Jurkat, Clone E6-1 (cell line): ENCODE measurements at regions not wholly inside any gene's neighbourhood (a gene's known extent, or its start where the extent isn't known, plus 50 kb on each side); places are given as distances from the start of the nearest gene placed in this dataset.

Experiments used
- DNase-seq: peaks from one replicate; pipeline ENCODE4 v3.0.0-alpha.2; 2011; ENCODE audit warnings: low read depth, low spot score
- H3K4me3 ChIP-seq: 2 replicates; pipeline ENCODE4 v1.5.1; 2011; ENCODE audit warnings: mild to moderate bottlenecking, low read length, control low read depth, moderate library complexity

GRCh38 chr13:105364191-105364590 is 1171.3 kb downstream of the EFNB2 start:
- no peak for DNase-seq

DNA sequence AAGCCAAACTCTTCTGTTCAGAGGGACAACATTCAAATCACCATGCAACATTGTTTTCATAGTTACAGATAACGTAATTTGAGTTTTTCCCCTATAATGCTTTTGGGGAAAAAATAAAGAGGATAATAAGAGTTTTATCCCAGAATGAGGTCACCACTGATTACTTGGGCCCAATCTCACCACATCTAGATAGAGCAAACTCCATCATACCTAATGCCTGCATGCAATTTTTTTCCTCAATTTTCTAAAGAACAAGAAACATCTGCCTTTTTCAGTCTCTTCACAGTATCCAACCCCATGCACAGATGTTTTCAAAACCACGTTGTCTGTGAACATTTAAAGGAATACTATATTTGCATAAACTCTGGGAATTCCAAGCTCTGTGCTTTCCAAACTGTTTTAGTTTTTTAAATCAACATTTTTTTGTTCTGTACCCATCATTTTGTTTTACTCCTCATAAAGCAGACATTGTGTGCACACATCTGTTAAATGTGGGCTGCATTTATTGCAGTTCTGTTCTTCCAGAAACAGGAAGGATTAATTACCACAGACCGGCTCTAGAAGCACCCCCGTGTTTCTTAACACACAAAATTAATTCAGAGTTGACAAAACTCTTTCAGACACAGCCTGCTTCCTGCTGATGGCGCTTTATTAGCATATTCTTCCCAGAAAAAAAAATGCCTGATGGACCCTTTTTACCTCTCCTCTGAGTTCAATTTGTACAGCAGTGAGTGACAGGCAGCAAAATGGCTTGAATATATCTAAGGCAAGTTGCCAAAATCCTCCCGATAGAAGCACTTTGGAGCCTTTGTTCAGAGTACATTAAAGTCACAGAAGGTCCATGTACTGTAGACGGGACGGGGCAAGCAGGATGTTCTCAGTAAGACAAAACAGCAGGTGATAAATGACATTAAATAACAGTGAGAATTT is 1171.9 kb downstream of the EFNB2 start:
- no peak overlapping the region for H3K4me3 ChIP-seq
- peak; percentile 12 for DNase-seq

More at GRCh38 chr13:105364191-105364590, 1171.3 kb downstream of the EFNB2 start:
- H3K4me3 ChIP-seq: no peak overlapping the region

- no peak overlapping the region for H3K4me3 ChIP-seq
- no peak for DNase-seq
Measured at GRCh38 chr13:105353654-105354053, 1181.8 kb downstream of the EFNB2 start.

- DNase-seq: no peak
- no peak overlapping the region for H3K4me3 ChIP-seq
Measured at GRCh38 chr13:105349082-105349723, 1186.3 kb downstream of the EFNB2 start.

DNA sequence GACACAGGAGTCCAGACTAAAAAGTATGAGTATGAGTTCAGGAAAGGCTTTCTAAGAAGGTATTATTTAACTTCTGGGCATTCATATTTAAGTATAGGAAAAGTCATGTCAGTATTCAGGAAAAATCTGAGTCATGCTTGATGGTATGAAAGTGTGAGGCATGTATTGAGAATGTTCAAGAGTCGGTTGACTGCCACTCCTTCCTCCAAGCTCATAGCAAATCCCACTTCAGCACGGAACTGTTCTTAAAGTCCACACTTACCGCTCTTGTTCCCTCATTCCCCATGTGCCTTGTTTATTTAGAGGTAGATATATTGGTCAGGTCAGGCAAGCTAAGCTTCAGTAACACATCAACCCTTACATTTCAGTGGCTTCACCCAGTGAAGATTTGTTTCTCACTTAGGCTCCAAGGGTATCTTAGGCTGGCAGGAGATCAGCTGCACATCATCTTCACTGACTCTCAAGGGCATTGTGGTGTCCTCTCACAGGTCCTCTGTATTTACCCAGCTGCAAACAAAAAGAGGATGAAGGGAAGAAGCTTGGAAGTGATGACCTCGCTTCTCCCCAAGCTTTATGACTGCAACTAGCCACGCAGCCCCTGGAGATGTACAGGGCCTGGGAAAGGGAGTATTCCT is 1189.2 kb downstream of the EFNB2 start:
- no peak overlapping the region for H3K4me3 ChIP-seq
- DNase-seq: no peak

DNA sequence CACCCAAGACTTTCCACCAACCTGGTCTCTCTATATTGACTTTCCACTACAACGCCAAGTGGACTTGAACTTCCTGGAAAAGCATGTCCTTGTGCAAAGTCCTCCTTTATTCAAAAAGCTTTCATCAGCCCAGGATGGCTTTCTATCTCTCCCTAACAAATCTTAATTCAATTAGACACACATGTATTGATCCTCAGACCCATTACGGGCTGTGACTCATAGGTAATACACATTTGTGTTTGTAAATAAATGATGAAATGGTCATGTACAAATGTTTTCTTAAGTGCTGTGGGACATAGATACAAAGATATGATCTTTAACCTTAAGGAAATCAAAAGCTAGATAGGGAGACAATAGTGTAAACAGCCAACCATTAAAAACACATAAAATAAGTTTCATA is 1189.7 kb downstream of the EFNB2 start:
- DNase-seq: no peak

GRCh38 chr13:105345131-105345530 is 1190.3 kb downstream of the EFNB2 start:
- no peak for DNase-seq

More for the DNA sequence above, 1189.7 kb downstream of the EFNB2 start:
- no peak overlapping the region for H3K4me3 ChIP-seq

GRCh38 chr13:105343134-105343806 is 1192.2 kb downstream of the EFNB2 start:
- H3K4me3 ChIP-seq: no peak overlapping the region
- peak; percentile 42 for DNase-seq

More at GRCh38 chr13:105345131-105345530, 1190.3 kb downstream of the EFNB2 start:
- H3K4me3 ChIP-seq: no peak overlapping the region

DNA sequence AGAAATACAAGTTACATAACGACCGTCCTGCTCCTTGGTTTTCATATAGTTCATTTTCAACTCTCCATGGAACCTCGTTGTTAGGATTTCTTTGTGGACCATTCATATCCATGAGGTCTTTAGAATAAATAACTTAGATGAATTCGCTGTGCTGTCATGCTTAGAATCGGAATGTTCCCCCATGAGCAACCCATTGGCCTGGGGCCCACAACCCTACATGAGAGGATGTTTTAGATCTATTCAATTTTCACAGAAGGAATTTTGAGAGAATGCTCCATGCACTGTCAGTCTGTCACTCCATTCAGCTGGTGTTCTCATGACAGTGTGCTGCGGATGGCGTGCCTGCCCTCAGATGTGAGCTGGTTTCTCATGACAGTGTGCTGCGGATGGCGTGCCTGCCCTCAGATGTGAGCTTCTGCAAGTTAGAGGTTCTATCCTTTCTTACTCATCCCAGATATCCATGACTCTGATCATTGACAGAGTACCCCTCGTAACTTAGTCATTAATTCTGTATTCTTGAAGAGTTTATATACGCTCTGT is 1193.1 kb downstream of the EFNB2 start:
- no peak overlapping the region for H3K4me3 ChIP-seq
- no peak for DNase-seq

DNA sequence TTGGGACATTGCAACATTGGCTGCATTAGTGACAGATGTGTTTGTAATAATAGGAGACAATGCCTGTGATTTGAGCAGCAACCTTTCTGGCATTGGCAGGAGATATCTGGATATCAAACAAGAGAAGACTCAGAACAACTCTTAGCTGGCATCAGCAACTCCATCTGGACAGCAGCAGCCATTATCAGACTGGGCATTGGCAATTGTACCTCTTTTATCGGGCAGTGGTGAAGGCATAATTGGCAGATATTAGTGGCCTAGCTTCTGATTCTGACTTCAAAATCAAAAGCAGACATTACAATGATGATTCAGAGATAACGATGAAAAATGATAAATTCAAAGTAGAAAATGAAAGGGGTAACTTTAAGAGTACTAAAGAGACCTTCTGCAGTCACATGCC is 1193.7 kb downstream of the EFNB2 start:
- no peak overlapping the region for H3K4me3 ChIP-seq
- no peak for DNase-seq

DNA sequence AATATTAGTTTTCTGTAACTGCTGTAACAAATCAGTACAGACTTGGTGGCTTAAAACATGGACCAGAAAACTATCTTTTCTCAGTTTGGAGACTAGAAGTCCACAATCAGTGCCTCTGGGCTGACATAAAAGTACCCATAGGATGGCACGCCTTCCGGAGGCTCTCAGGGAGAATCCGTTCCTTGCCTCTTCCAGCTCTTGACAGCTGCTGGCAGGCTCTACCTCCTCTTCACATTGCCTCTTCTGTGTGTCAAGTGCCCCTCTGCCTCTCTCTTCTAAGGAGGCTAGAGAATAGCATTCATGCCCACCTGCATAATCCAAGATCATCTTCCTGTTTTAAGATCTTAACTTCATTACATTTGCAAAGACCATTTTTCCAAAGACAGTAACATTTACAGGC is 1194.2 kb downstream of the EFNB2 start:
- H3K4me3 ChIP-seq: no peak overlapping the region
- DNase-seq: no peak

DNA sequence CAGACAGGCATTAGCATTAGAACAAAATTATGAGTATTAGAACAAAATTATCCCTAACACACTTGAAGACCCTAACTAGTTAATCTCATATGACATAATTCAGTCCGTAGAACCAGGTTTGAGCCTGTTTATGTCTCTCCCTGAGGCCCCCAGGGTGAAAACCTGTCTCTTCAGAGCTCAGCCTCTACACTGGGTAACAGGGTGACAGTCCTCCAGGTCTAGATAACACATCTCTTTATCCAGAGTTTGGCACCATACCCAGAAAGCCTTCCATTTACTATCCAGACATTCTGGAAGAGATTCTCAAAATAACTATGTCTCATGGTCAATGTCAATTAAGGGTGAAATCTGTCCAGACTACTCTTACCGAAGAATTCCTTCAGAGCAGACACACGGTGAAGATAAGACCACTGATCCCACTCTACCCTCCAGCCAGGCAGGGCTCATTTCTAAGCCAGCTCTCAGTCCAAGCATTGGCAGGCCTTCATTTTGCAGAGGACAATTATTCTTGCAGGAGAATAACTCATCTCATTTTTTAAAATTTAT is 1195.3 kb downstream of the EFNB2 start:
- no peak overlapping the region for H3K4me3 ChIP-seq
- DNase-seq: no peak

GRCh38 chr13:105338773-105339172 is 1196.7 kb downstream of the EFNB2 start:
- no peak for DNase-seq
- no peak overlapping the region for H3K4me3 ChIP-seq

DNA sequence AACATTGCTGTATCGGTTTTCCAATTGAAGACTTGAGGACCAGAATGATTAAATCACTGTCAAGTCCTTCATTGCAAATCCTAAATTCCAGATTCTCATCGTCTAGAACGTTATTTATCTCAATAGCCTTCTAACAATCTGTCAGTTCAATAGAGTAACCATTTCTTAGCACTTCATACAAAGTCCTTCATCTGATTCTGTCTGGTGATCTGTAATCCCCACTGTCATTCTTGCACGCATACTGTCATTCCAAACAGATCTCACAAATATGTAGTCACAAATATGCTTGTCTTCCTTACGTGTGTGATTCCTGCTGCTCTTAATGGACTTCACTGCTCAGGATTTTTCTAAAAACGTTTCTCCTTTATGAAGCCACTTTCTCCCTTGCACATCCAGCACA is 1197.5 kb downstream of the EFNB2 start:
- no peak for DNase-seq
- H3K4me3 ChIP-seq: no peak overlapping the region

DNA sequence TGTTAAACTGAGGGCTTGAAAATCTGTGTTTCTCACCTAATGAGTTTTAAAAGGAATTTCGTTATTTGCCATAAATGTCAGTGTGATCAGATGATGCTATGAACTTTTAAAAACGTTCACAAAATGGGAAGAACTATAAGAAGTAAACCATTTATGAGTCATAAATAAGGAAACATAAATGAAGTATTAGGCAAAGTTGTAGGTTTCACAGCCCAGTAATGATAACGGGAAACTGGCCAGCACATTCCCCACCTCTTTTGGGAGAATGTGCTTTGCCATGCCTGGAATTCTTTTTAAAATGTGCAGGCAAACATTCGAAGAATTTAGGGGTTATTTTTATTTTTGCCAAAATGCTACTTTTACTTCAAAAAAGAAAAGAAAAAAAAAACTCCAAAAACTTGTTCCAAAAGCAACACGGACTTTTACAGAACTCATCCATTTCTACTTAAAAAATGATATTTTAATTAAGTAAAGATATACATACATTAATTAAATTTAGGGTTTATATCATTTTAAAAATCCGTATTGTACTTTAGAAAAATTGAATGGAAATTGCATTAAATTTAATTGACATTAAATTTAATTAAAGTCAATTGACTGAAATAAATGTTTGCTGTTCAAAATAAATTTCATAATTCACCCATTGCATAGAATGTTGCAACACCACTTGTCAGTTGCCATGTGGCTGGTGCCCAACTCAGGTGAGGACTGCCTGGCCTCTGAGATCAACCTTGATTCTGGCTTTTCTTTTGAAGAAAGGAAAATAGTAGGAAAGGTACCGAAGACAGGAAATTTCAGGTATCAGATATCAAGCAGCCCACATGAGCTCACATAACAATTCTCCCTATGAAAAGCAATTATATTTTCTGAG is 1198.5 kb downstream of the EFNB2 start:
- no peak overlapping the region for H3K4me3 ChIP-seq

DNA sequence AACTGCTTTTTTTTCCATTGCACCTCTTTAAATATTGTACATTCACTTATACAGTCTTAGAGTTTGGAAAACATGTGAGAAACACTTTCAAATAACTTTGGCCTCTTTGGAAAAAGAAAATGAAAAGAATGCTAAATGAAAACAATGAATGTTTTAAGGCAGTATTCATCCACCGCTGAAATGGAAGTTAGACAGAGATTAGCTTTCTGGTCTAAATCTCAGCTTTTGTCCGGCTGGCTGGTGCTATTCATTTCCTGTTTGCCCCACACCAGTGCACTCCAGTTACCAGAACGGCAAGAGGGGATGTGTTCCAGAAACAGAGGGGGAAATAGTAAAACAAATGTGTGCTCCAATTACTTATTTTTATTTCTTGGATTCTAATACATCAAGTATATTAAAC is 1201.3 kb downstream of the EFNB2 start:
- no peak overlapping the region for H3K4me3 ChIP-seq
- DNase-seq: no peak

More for the DNA sequence above, 1198.5 kb downstream of the EFNB2 start:
- DNase-seq: no peak

GRCh38 chr13:105333416-105333815 is 1202.0 kb downstream of the EFNB2 start:
- H3K4me3 ChIP-seq: no peak overlapping the region
- no peak for DNase-seq

DNA sequence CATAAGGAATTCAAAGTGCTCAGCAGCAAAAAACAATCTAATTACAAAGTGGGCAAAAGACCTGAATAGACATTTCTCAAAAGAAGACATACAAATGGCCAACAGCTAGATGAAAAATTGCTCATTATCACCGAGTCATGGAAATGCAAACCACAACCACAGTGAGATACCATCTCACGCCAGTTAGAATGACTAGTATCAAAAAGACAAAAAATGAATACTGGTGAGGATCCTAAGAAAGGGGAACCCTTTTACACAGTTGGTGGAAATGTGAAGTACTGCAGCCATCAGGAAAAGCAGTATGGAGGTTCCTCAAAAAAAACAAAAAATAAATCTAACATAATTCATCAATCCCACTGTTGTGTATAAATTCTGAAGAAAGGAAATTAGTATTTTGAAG is 1206.1 kb downstream of the EFNB2 start:
- H3K4me3 ChIP-seq: no peak overlapping the region
- DNase-seq: no peak
